Right cardiac atrium (tissue), 5 donors: ENCODE measurements at regions not wholly inside any gene's neighbourhood (a gene's known extent, or its start where the extent isn't known, plus 50 kb on each side); places are given as distances from the start of the nearest gene placed in this dataset.
"Not testable (repeated sequence)": the region's sequence is repeated elsewhere in the genome, so short reads cannot be mapped to it uniquely, and the experiment has no call there.

Experiments
- ATAC-seq, 2 donors: fragments of 200-7000 bp; cut with Tn5 transposase; one replicate each; pipeline versions ENCODE4 v1.8.0 to v1.9.1; 2020; ENCODE audit warnings: moderate library complexity in 2 of 2, mild to moderate bottlenecking in 1 of 2
- DNase-seq, 3 donors: peaks; one replicate each; pipeline ENCODE4 v3.0.0-alpha.2; 2020
- H3K27ac ChIP-seq: one replicate; pipeline ENCODE4 v1.5.1; 2013; ENCODE audit warnings: mild to moderate bottlenecking, low read length, control low read depth, moderate library complexity
- H3K27me3 ChIP-seq: one replicate; pipeline ENCODE4 v1.6.1; 2013; ENCODE audit not compliant: control insufficient read depth, insufficient read depth
- H3K4me1 ChIP-seq: one replicate; pipeline ENCODE4 v1.6.1; 2013; ENCODE audit warnings: low read length; ENCODE audit not compliant: control insufficient read depth, insufficient read depth
- H3K4me3 ChIP-seq: one replicate; pipeline ENCODE4 v1.5.1; 2013; ENCODE audit warnings: low read length, control low read depth
- H3K9me3 ChIP-seq: one replicate; pipeline ENCODE4 v1.6.1; 2013; ENCODE audit warnings: low read length; ENCODE audit not compliant: control insufficient read depth
- whole genome bisulfite sequencing: extraction: QIAGEN DNeasy Blood & Tissue Kit; methylation state at CpG from one replicate; pipeline ENCODE4 v1.1.7; 2013; 5-methylcytosine and 5-hydroxymethylcytosine counted together
- intact Hi-C, 4 donors: fragments of 100-400 bp; cut with DNase I; formaldehyde crosslinking; loops; one replicate each; pipeline versions ENCODE4 v1.11.0 to v1.14.0; 2022 to 2023
- donor health status: healthy with polysubstance abuse.
- donor health status: DM: no; HTN: yes; CAD: no.
- donor health status: DM: no; HTN: no; CAD: no.
- donor health status: DM: no; HTN: yes; CAD: no; lungs with severe emphysema.
- donor health status: DM: yes; HTN: yes; CAD: no.

- H3K4me1 ChIP-seq, ATAC-seq, H3K9me3 ChIP-seq, intact Hi-C loops, H3K4me3 ChIP-seq, H3K27ac ChIP-seq, H3K27me3 ChIP-seq, DNase-seq: not testable (repeated sequence)
- 93% methylated on average over 2 of the region's 2 CpGs for WGBS
Observed at GRCh38 chr7:76711648-76712047, 84.6 kb upstream of the POMZP3 start.

DNA sequence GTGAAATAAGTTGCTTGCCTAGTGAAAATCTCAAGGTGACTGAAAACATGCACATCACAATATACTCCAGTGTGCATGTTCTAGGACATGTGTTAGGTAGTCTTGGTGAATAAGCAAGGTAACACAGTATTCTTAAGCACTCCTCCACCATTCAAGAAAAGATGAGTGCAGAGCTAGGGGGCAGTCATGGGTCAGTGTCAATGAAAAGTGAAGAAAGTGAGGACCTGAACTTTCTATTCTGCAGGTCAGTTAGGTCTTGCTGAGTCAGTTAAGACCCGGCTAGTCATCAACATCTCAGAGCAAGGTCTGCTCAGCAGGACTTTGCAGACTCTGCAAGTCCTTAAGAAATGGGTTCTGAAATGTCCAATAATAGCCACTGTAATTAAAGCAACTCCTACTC is 82.6 kb upstream of the POMZP3 start:
- DNase-seq, H3K9me3 ChIP-seq, ATAC-seq, H3K27me3 ChIP-seq, H3K4me3 ChIP-seq, H3K27ac ChIP-seq, H3K4me1 ChIP-seq, intact Hi-C loops: not testable (repeated sequence)
- WGBS: 40% methylated on average over 1 of the region's 1 CpG

GRCh38 chr7:76708446-76708845 is 81.4 kb upstream of the POMZP3 start:
- H3K9me3 ChIP-seq, H3K27ac ChIP-seq, H3K4me3 ChIP-seq, ATAC-seq, H3K27me3 ChIP-seq, H3K4me1 ChIP-seq, intact Hi-C loops, DNase-seq: not testable (repeated sequence)
- WGBS: 93% methylated on average over 2 of the region's 2 CpGs

DNA sequence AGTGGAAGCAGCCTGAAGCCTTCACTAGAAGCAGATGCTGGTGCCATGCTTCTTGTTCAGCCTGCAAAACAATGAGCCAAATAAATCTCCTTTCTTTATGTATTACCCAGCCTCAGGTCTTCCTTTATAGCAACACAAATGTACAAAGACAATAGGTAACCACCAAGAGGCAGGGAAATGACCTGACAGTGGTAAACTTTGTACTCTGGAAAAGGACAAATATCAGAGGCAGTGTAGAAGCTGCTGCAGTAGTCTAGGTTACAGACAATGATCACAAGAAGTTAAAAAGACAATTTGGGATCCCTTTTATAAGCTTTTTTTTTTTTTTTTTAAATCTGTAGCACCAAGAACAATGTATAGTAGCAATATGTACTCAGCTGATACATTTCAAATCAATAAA is 76.7 kb upstream of the POMZP3 start:
- H3K4me3 ChIP-seq, intact Hi-C loops, ATAC-seq, H3K27ac ChIP-seq, DNase-seq, H3K9me3 ChIP-seq, H3K27me3 ChIP-seq, H3K4me1 ChIP-seq: not testable (repeated sequence)

- ATAC-seq, intact Hi-C loops: not testable (repeated sequence)
- WGBS: 90% methylated on average over 2 of the region's 3 CpGs
Observed at GRCh38 chr7:76686277-76686676, 59.2 kb upstream of the POMZP3 start.

DNA sequence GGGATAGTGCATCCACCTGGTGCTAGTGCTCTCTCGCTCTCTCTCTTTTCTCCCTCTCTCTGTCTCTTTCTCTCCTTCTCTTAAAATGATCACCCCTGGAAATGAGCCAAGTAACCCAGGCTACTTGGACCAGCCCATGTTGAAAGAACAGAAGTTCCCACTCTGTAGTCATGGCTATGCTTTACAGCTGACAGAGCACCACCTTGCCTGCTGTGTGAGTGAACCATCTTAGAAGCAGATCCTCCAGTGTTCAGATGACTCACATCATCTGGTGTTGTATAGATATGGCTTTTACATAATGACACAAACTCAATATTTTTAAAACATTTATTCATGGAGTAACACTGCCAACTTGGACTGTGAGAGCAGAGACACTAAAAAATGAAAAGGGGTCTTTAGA is 57.7 kb upstream of the POMZP3 start:
- ATAC-seq, intact Hi-C loops: not testable (repeated sequence)

More at GRCh38 chr7:76686277-76686676, 59.2 kb upstream of the POMZP3 start:
- not testable (repeated sequence) for DNase-seq, H3K4me3 ChIP-seq, H3K27ac ChIP-seq, H3K9me3 ChIP-seq, H3K4me1 ChIP-seq, H3K27me3 ChIP-seq

GRCh38 chr7:76683631-76684030 is 56.6 kb upstream of the POMZP3 start:
- H3K4me3 ChIP-seq, ATAC-seq, DNase-seq, H3K4me1 ChIP-seq, intact Hi-C loops, H3K9me3 ChIP-seq, H3K27me3 ChIP-seq, H3K27ac ChIP-seq: not testable (repeated sequence)
- 84% methylated on average over 1 of the region's 1 CpG for WGBS

More for the DNA sequence above, 57.7 kb upstream of the POMZP3 start:
- 94% methylated on average over 1 of the region's 1 CpG for WGBS
- H3K27me3 ChIP-seq, H3K27ac ChIP-seq, H3K9me3 ChIP-seq, H3K4me3 ChIP-seq, DNase-seq, H3K4me1 ChIP-seq: not testable (repeated sequence)

- H3K4me3 ChIP-seq, H3K4me1 ChIP-seq, intact Hi-C loops, H3K9me3 ChIP-seq, H3K27ac ChIP-seq, ATAC-seq, DNase-seq, H3K27me3 ChIP-seq: not testable (repeated sequence)
- 51% methylated on average over 2 of the region's 2 CpGs for WGBS
Observed at GRCh38 chr7:76681810-76682209, 54.7 kb upstream of the POMZP3 start.

DNA sequence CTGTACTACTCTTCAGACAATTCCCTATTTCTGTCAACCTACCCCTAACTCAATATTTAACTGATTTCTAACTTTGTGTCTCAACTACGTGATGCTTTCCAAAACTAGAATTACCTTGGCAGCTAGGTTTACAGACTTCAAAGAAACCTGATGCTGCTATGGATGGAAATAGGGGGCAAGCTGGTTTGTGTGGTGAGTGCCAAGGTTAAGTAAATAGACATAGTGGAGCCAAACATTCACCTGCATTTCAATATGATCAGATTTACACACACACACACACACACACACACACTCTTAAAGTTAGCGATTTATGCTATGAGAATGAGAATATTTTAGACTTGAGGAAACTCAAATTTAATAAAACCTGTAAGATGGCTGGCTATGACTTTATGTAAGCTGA is 52.1 kb upstream of the POMZP3 start:
- H3K4me3 ChIP-seq, DNase-seq, H3K27me3 ChIP-seq, H3K4me1 ChIP-seq, H3K27ac ChIP-seq, intact Hi-C loops, ATAC-seq, H3K9me3 ChIP-seq: not testable (repeated sequence)
- WGBS: 83% methylated on average over 2 of the region's 2 CpGs

- H3K4me1 ChIP-seq, DNase-seq, H3K27me3 ChIP-seq, H3K27ac ChIP-seq, intact Hi-C loops, H3K4me3 ChIP-seq, H3K9me3 ChIP-seq, ATAC-seq: not testable (repeated sequence)
- 91% methylated on average over 4 of the region's 4 CpGs for WGBS
Observed at GRCh38 chr7:76678500-76678899, 51.4 kb upstream of the POMZP3 start.

DNA sequence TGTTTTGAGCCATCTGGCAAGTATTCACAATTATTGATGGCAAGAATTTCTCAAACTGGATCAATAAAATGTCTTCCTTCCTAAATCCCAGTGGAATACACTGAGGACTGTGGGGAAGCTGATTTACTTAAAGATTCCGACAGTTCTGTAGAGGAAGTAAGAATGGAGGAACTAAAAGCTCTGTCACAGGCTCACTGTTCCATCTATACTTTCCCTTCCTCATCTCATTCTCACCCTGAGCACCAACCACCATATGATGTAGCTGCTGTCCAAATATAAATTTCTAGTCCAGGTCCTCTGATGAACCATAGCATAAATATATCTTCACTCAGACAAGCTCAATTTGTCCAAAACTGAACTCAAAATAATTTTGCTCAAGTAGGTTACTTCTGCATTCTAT is 49.8 kb upstream of the POMZP3 start:
- WGBS: 86% methylated on average over 1 of the region's 1 CpG
- ATAC-seq, DNase-seq, H3K27me3 ChIP-seq, H3K9me3 ChIP-seq, H3K4me1 ChIP-seq, H3K27ac ChIP-seq, H3K4me3 ChIP-seq, intact Hi-C loops: not testable (repeated sequence)
